Panc1 (cell line): ENCODE measurements at regions not wholly inside any gene's neighbourhood (a gene's known extent, or its start where the extent isn't known, plus 50 kb on each side); places are given as distances from the start of the nearest gene placed in this dataset.

Experiments used
- ATAC-seq: fragments of 200-7000 bp; cut with Tn5 transposase; 2 replicates; pipeline ENCODE4 v1.9.1; 2020; ENCODE audit warnings: mild to moderate bottlenecking, moderate library complexity
- BruUV-seq: library from RNA; stranded (reverse); fragments of 400-500 nt; replicated peaks from 2 replicates; lab custom pipeline; 2021; lab: Mats Ljungman, UMichigan
- CTCF ChIA-PET: fragments of 300-600 bp; sonication (Branson Sonifier 250); formaldehyde crosslinking; loops from one replicate; lab custom pipeline; 2022; ENCODE audit warnings: antibody characterized with exemption; lab: Charles Lee
- POLR2A ChIA-PET: fragments of 300-600 bp; sonication (Branson Sonifier 250); formaldehyde crosslinking; loops from one replicate; lab custom pipeline; 2022; ENCODE audit warnings: antibody characterized with exemption; lab: Charles Lee
- DNase-seq: peaks from one replicate; pipeline ENCODE4 v3.0.0-alpha.2; 2010; ENCODE audit warnings: low read depth, low spot score
- H3K27ac ChIP-seq: 2 replicates; pipeline ENCODE4 v1.5.1; 2011; ENCODE audit warnings: mild to moderate bottlenecking, low read length, inconsistent platforms
- H3K27me3 ChIP-seq: fragments of 200-500 bp; sonication (Bioruptor generic); 2 replicates; pipeline ENCODE4 v1.6.0; 2014; ENCODE audit warnings: low read length, inconsistent platforms; ENCODE audit not compliant: control insufficient read depth, insufficient read depth
- H3K36me3 ChIP-seq: fragments of 200-500 bp; sonication (Bioruptor generic); 2 replicates; pipeline ENCODE4 v1.5.1; 2014; ENCODE audit warnings: inconsistent platforms, mild to moderate bottlenecking, low read length, moderate library complexity; ENCODE audit not compliant: control insufficient read depth, insufficient read depth
- H3K4me1 ChIP-seq: 2 replicates; pipeline ENCODE4 v1.5.1; 2011; ENCODE audit warnings: inconsistent platforms, mild to moderate bottlenecking, low read length, moderate library complexity; ENCODE audit not compliant: control insufficient read depth, insufficient read depth
- H3K4me3 ChIP-seq, 2 experiments: 2 replicates each; pipeline ENCODE4 v1.5.1; 2011 to 2012; ENCODE audit warnings: low read depth in 2 of 2, low read length in 2 of 2, mild to moderate bottlenecking in 2 of 2, inconsistent platforms in 1 of 2, moderate library complexity in 1 of 2
- H3K9me3 ChIP-seq: fragments of 200-500 bp; sonication (Bioruptor generic); 2 replicates; pipeline ENCODE4 v1.5.1; 2014; ENCODE audit warnings: low read depth, mild to moderate bottlenecking, inconsistent platforms, low read length, moderate library complexity; ENCODE audit not compliant: control insufficient read depth, insufficient read depth
- CTCF ChIP-seq: fragments of 450-650 bp; IDR thresholded peaks from 2 replicates; pipeline ENCODE4 v1.5.1; 2017; ENCODE audit warnings: mild to moderate bottlenecking
- POLR2AphosphoS5 ChIP-seq: IDR thresholded peaks from 2 replicates; pipeline ENCODE4 v1.6.1; 2012; ENCODE audit warnings: mild to moderate bottlenecking, low read depth, low read length, moderate library complexity
- SIN3A ChIP-seq: IDR thresholded peaks from 2 replicates; pipeline ENCODE4 v1.6.1; 2012; ENCODE audit warnings: low read depth, mild to moderate bottlenecking, low read length, moderate library complexity, borderline replicate concordance; ENCODE audit not compliant: insufficient read depth
- TCF7L2 ChIP-seq: IDR thresholded peaks from 2 replicates; pipeline ENCODE4 v1.6.1; 2011; ENCODE audit warnings: mild to moderate bottlenecking, low read depth, low read length, inconsistent platforms
- in situ Hi-C: cut with HindIII; loops from 2 replicates; pipeline ENCODE4 v1.10.0; 2016; ENCODE audit warnings: low sequenced_read_pairs, low pct_unique_long_range_greater_than_20kb
- intact Hi-C: fragments of 100-400 bp; cut with micrococcal nuclease; formaldehyde crosslinking; loops from one replicate; pipeline ENCODE4 v1.10.0; 2022; ENCODE audit not compliant: unreplicated experiment
- TF ChIP-seq, protein P1 (sequence below), 2 experiments: IDR thresholded peaks; 2 replicates each; pipeline ENCODE4 v1.6.1; 2011 to 2012; ENCODE audit warnings: low read depth in 2 of 2, control low read depth in 1 of 2, low read length in 1 of 2, mild to moderate bottlenecking in 1 of 2, moderate library complexity in 1 of 2; ENCODE audit not compliant: insufficient read depth in 1 of 2

DNA sequence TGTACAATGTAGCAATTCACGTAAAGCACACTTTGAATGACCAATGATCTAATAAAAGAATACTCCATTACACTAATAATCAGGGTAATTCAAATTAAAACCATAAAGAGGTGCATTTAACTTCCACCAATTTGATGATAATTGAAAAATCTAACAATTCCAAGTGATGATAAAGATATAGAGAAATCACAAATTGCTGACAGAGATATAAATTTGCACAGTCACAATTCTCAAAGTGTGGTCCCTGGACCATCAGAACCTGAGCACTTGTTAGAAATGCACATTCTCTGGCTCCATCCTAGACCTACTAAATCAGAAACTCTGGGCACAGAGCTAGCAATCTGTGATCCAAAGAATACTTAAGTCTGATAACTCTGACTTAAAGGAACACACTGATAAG is 165.8 kb upstream of the DCC start:
- CTCF ChIA-PET: no interaction called here
- in situ Hi-C loops: no loop called here
- no peak for ATAC-seq

DNA sequence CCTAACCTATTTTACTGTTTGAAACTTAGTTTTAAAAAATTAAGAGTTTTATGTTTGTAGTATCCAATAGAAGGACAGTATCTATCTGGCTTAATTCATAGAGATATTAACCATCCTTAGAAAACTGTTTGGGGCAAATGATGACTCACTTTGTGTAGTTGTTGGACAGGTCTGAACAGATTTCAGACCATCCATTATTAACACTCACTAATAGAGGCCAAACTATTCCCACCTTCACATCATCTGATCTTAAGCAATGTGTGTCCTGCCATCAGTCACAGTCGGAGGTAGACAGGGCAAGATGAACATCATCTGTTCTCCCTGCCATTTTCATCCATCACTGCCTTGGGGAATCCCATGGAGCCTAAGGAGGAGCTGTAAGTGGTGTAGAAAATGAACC is 164.6 kb upstream of the DCC start:
- ChIA-PET CTCF (no interaction called here), POLR2A (no interaction called here)
- DNase-seq (no peak), ATAC-seq (no peak)
- intact Hi-C loops (no loop called here), in situ Hi-C loops (no loop called here)
- Histone ChIP-seq H3K36me3 (no peaks in the 10 kb centered on the region), H3K4me1 (no peaks in the 10 kb centered on the region), H3K27me3 (no peaks in the 10 kb centered on the region), H3K4me3 (no peak overlapping the region), H3K9me3 (no peaks in the 10 kb centered on the region), H3K27ac (no peak overlapping the region)
- TF ChIP-seq POLR2AphosphoS5: no peak
- TF ChIP-seq, protein P1, sequence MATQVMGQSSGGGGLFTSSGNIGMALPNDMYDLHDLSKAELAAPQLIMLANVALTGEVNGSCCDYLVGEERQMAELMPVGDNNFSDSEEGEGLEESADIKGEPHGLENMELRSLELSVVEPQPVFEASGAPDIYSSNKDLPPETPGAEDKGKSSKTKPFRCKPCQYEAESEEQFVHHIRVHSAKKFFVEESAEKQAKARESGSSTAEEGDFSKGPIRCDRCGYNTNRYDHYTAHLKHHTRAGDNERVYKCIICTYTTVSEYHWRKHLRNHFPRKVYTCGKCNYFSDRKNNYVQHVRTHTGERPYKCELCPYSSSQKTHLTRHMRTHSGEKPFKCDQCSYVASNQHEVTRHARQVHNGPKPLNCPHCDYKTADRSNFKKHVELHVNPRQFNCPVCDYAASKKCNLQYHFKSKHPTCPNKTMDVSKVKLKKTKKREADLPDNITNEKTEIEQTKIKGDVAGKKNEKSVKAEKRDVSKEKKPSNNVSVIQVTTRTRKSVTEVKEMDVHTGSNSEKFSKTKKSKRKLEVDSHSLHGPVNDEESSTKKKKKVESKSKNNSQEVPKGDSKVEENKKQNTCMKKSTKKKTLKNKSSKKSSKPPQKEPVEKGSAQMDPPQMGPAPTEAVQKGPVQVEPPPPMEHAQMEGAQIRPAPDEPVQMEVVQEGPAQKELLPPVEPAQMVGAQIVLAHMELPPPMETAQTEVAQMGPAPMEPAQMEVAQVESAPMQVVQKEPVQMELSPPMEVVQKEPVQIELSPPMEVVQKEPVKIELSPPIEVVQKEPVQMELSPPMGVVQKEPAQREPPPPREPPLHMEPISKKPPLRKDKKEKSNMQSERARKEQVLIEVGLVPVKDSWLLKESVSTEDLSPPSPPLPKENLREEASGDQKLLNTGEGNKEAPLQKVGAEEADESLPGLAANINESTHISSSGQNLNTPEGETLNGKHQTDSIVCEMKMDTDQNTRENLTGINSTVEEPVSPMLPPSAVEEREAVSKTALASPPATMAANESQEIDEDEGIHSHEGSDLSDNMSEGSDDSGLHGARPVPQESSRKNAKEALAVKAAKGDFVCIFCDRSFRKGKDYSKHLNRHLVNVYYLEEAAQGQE (IDR thresholded peaks at IDR 0.05; ENCODE audit: insufficient read depth in 1 of 2, low read depth in 2 of 2, low read length in 1 of 2): no peak
- no peak for TF ChIP-seq TCF7L2
- no peak for TF ChIP-seq CTCF
- TF ChIP-seq SIN3A: no peak
- no TSS peak for BruUV-seq

More for the DNA sequence above, 165.8 kb upstream of the DCC start:
- DNase-seq: no peak
- no TSS peak for BruUV-seq
- TF ChIP-seq POLR2AphosphoS5: no peak
- no peak for TF ChIP-seq CTCF
- TF ChIP-seq, protein P1 (IDR thresholded peaks at IDR 0.05; ENCODE audit: insufficient read depth in 1 of 2, low read depth in 2 of 2, low read length in 1 of 2): no peak
- TF ChIP-seq TCF7L2: no peak
- no peak for TF ChIP-seq SIN3A
- no peaks in the 10 kb centered on the region for H3K4me1 ChIP-seq
- H3K36me3 ChIP-seq: no peaks in the 10 kb centered on the region
- no peak overlapping the region for H3K27ac ChIP-seq
- no peak overlapping the region for H3K4me3 ChIP-seq
- POLR2A ChIA-PET: no interaction called here
- intact Hi-C loops: no loop called here
- no peaks in the 10 kb centered on the region for H3K9me3 ChIP-seq
- no peaks in the 10 kb centered on the region for H3K27me3 ChIP-seq
